ENCODE measurements at regions not wholly inside any gene's neighbourhood (a gene's known extent, or its start where the extent isn't known, plus 50 kb on each side); places are given as distances from the start of the nearest gene placed in this dataset.
"Not testable (repeated sequence)": the region's sequence is repeated elsewhere in the genome, so short reads cannot be mapped to it uniquely, and the experiment has no call there.

- Histone ChIP-seq H3K27me3 (ENCODE audit: control insufficient read depth, insufficient read depth, low read length) (no peaks in the 10 kb centered on the region), H3K36me3 (ENCODE audit: control insufficient read depth, insufficient read depth, low read length) (no peaks in the 10 kb centered on the region), H3K4me3 (ENCODE audit: low read depth, low read length) (no peak overlapping the region)
- FAIRE-seq (no peak), DNase-seq (ENCODE audit: low read depth) (no peak)
- no peak for TF ChIP-seq CTCF (IDR thresholded peaks at IDR 0.05; ENCODE audit: insufficient read depth, low read length, severe bottlenecking)
These were observed 83.5 kb upstream of the SYNCRIP start for GRCh38 chr6:85726206-85726605.

- Histone ChIP-seq H3K27me3 (ENCODE audit: control insufficient read depth, insufficient read depth, low read length) (no peaks in the 10 kb centered on the region), H3K36me3 (ENCODE audit: control insufficient read depth, insufficient read depth, low read length) (no peaks in the 10 kb centered on the region), H3K4me3 (ENCODE audit: low read depth, low read length) (no peak overlapping the region)
- TF ChIP-seq CTCF (IDR thresholded peaks at IDR 0.05; ENCODE audit: insufficient read depth, low read length, severe bottlenecking), result no peak
- DNase-seq (ENCODE audit: low read depth) (no peak), FAIRE-seq (no peak)
These were observed 73.1 kb upstream of the SYNCRIP start for GRCh38 chr6:85715797-85716196.

GRCh38 chr6:85714893-85715530 is 72.3 kb upstream of the SYNCRIP start:
- no peak for TF ChIP-seq CTCF (IDR thresholded peaks at IDR 0.05; ENCODE audit: insufficient read depth, low read length, severe bottlenecking)
- FAIRE-seq, result no peak

GRCh38 chr6:85712346-85712745 is 69.7 kb upstream of the SYNCRIP start:
- TF ChIP-seq CTCF (IDR thresholded peaks at IDR 0.05; ENCODE audit: insufficient read depth, low read length, severe bottlenecking), result no peak
- FAIRE-seq (no peak), DNase-seq (ENCODE audit: low read depth) (no peak)
- H3K4me3 ChIP-seq (ENCODE audit: low read depth, low read length), result no peak overlapping the region
- H3K27me3 ChIP-seq (ENCODE audit: control insufficient read depth, insufficient read depth, low read length), result no peaks in the 10 kb centered on the region
- H3K36me3 ChIP-seq (ENCODE audit: control insufficient read depth, insufficient read depth, low read length), result no peaks in the 10 kb centered on the region

More at GRCh38 chr6:85714893-85715530, 72.3 kb upstream of the SYNCRIP start:
- no peak overlapping the region for H3K4me3 ChIP-seq (ENCODE audit: low read depth, low read length)
- H3K36me3 ChIP-seq (ENCODE audit: control insufficient read depth, insufficient read depth, low read length), result no peaks in the 10 kb centered on the region
- no peaks in the 10 kb centered on the region for H3K27me3 ChIP-seq (ENCODE audit: control insufficient read depth, insufficient read depth, low read length)
- no peak for DNase-seq (ENCODE audit: low read depth)

- H3K27me3 ChIP-seq (ENCODE audit: control insufficient read depth, insufficient read depth, low read length); DNase-seq (ENCODE audit: low read depth); H3K36me3 ChIP-seq (ENCODE audit: control insufficient read depth, insufficient read depth, low read length); H3K4me3 ChIP-seq (ENCODE audit: low read depth, low read length); FAIRE-seq: not testable (repeated sequence)
These were observed 64.9 kb upstream of the SYNCRIP start for GRCh38 chr6:85707515-85708145.

GRCh38 chr6:85706272-85706671 is 63.6 kb upstream of the SYNCRIP start:
- no peaks in the 10 kb centered on the region for H3K27me3 ChIP-seq (ENCODE audit: control insufficient read depth, insufficient read depth, low read length)
- no peak for DNase-seq (ENCODE audit: low read depth)
- H3K36me3 ChIP-seq (ENCODE audit: control insufficient read depth, insufficient read depth, low read length), result no peaks in the 10 kb centered on the region
- TF ChIP-seq CTCF (IDR thresholded peaks at IDR 0.05; ENCODE audit: insufficient read depth, low read length, severe bottlenecking), result no peak
- no peak for FAIRE-seq
- no peak overlapping the region for H3K4me3 ChIP-seq (ENCODE audit: low read depth, low read length)
